IMR-90 (cell line): ENCODE measurements at regions not wholly inside any gene's neighbourhood (a gene's known extent, or its start where the extent isn't known, plus 50 kb on each side); places are given as distances from the start of the nearest gene placed in this dataset.

Experiments used
- ATAC-seq: fragments of 200-7000 bp; cut with Tn5 transposase; 2 replicates; pipeline ENCODE4 v1.9.1; 2020; ENCODE audit warnings: low read depth, mild to moderate bottlenecking, moderate library complexity
- BruUV-seq: library from RNA; stranded (reverse); fragments of 400-500 nt; replicated peaks from 2 replicates; lab custom pipeline; 2021; lab: Mats Ljungman, UMichigan
- CTCF ChIA-PET: fragments of 300-600 bp; formaldehyde crosslinking; extraction: SDS; loops from one replicate; lab custom pipeline; 2021; ENCODE audit warnings: antibody characterized with exemption; lab: Yijun Ruan, JAX
- POLR2A ChIA-PET: fragments of 300-600 bp; sonication (Branson Sonifier 250); formaldehyde crosslinking; loops from one replicate; lab custom pipeline; 2022; ENCODE audit warnings: antibody characterized with exemption; ENCODE audit not compliant: unreplicated experiment; lab: Charles Lee
- DNase-seq: peaks from one replicate; pipeline ENCODE4 v3.0.0; 2013
- H2AFZ ChIP-seq: replicated peaks from 2 replicates; pipeline ENCODE3; 2013; ENCODE audit warnings: low read length, mild to moderate bottlenecking; ENCODE audit not compliant: poor library complexity
- H2AK5ac ChIP-seq: 2 replicates; pipeline ENCODE4 v1.6.1; 2013; ENCODE audit warnings: low read depth, low read length, inconsistent platforms
- H2AK9ac ChIP-seq: replicated peaks from 2 replicates; pipeline ENCODE3; 2013; ENCODE audit warnings: mild to moderate bottlenecking, low read depth, low read length, moderate library complexity; ENCODE audit not compliant: poor library complexity
- H2BK120ac ChIP-seq: 2 replicates; pipeline ENCODE4 v1.6.1; 2013; ENCODE audit warnings: low read depth, low read length, inconsistent platforms
- H2BK15ac ChIP-seq: 3 replicates; pipeline ENCODE4 v1.6.1; 2013; ENCODE audit warnings: low read depth, low read length, inconsistent platforms
- H2BK20ac ChIP-seq: 2 replicates; pipeline ENCODE4 v1.6.1; 2013; ENCODE audit warnings: low read depth, mild to moderate bottlenecking, inconsistent platforms, low read length, moderate library complexity
- H2BK5ac ChIP-seq: 2 replicates; pipeline ENCODE4 v1.6.1; 2013; ENCODE audit warnings: mild to moderate bottlenecking, low read depth, low read length, inconsistent platforms; ENCODE audit not compliant: poor library complexity, severe bottlenecking
- H3K14ac ChIP-seq: replicated peaks from 2 replicates; pipeline ENCODE4 v1.6.1; 2013; ENCODE audit warnings: low read depth, low read length, inconsistent platforms
- H3K18ac ChIP-seq: 2 replicates; pipeline ENCODE4 v1.6.1; 2013; ENCODE audit warnings: low read depth, low read length, control low read depth
- H3K23ac ChIP-seq: 2 replicates; pipeline ENCODE4 v1.6.1; 2013; ENCODE audit warnings: low read depth, low read length, inconsistent platforms
- H3K27ac ChIP-seq: 2 replicates; pipeline ENCODE4 v1.5.1; 2013; ENCODE audit warnings: mild to moderate bottlenecking, control low read depth, low read length; ENCODE audit not compliant: insufficient read depth
- H3K27me3 ChIP-seq: 2 replicates; pipeline ENCODE4 v1.6.1; 2013; ENCODE audit warnings: low read length; ENCODE audit not compliant: control insufficient read depth, insufficient read depth
- H3K36me3 ChIP-seq: 2 replicates; pipeline ENCODE4 v1.6.1; 2013; ENCODE audit warnings: low read length, mixed read lengths; ENCODE audit not compliant: control insufficient read depth, insufficient read depth
- H3K4ac ChIP-seq: 2 replicates; pipeline ENCODE4 v1.6.1; 2013; ENCODE audit warnings: low read depth, low read length, inconsistent platforms
- H3K4me1 ChIP-seq: 2 replicates; pipeline ENCODE4 v1.6.1; 2013; ENCODE audit warnings: low read length, mixed read lengths; ENCODE audit not compliant: control insufficient read depth, insufficient read depth
- H3K4me2 ChIP-seq: 2 replicates; pipeline ENCODE4 v1.6.1; 2013; ENCODE audit warnings: low read depth, mild to moderate bottlenecking, control low read depth, low read length, moderate library complexity
- H3K4me3 ChIP-seq: 2 replicates; pipeline ENCODE4 v1.5.1; 2013; ENCODE audit warnings: low read depth, mild to moderate bottlenecking, control low read depth, low read length, moderate library complexity; ENCODE audit not compliant: insufficient read depth
- H3K56ac ChIP-seq: 2 replicates; pipeline ENCODE4 v1.6.1; 2013; ENCODE audit warnings: low read length, inconsistent platforms; ENCODE audit not compliant: insufficient read depth; ENCODE audit errors: extremely low read depth
- H3K79me1 ChIP-seq, 2 experiments: 2 replicates each; pipeline ENCODE4 v1.6.1; 2013; ENCODE audit warnings: low read length in 2 of 2, inconsistent platforms in 1 of 2, low read depth in 1 of 2
- H3K9ac ChIP-seq: 2 replicates; pipeline ENCODE4 v1.6.1; 2013; ENCODE audit warnings: low read depth, low read length, control low read depth
- H3K9me1 ChIP-seq: 2 replicates; pipeline ENCODE4 v1.6.1; 2013; ENCODE audit warnings: low read length, inconsistent platforms; ENCODE audit not compliant: insufficient read depth
- H3K9me3 ChIP-seq: 2 replicates; pipeline ENCODE4 v1.6.1; 2013; ENCODE audit warnings: low read length; ENCODE audit not compliant: control insufficient read depth, insufficient read depth
- H4K20me1 ChIP-seq: 2 replicates; pipeline ENCODE4 v1.6.1; 2013; ENCODE audit warnings: low read length, inconsistent platforms; ENCODE audit not compliant: insufficient read depth
- H4K5ac ChIP-seq: 2 replicates; pipeline ENCODE4 v1.6.1; 2013; ENCODE audit warnings: mild to moderate bottlenecking, low read depth, low read length, control low read depth
- H4K8ac ChIP-seq, 2 experiments: 2 replicates each; pipeline ENCODE4 v1.6.1; 2013; ENCODE audit warnings: low read depth in 2 of 2, low read length in 2 of 2, control low read depth in 1 of 2, inconsistent platforms in 1 of 2
- H4K91ac ChIP-seq: 2 replicates; pipeline ENCODE4 v1.6.1; 2013; ENCODE audit warnings: low read depth, low read length, inconsistent platforms; ENCODE audit not compliant: insufficient read depth
- BHLHE40 ChIP-seq: fragments of 150-350 bp; IDR thresholded peaks from 2 replicates; pipeline ENCODE4 v1.6.1; 2016; ENCODE audit warnings: mild to moderate bottlenecking, low read depth, low read length
- CEBPB ChIP-seq: IDR thresholded peaks from 2 replicates; pipeline ENCODE4 v1.6.1; 2012; ENCODE audit warnings: low read depth, low read length, improper control_type of control experiment
- CHD1 ChIP-seq: IDR thresholded peaks from 2 replicates; pipeline ENCODE4 v1.6.1; 2012; ENCODE audit warnings: low read depth, low read length, improper control_type of control experiment
- FOS ChIP-seq: fragments of 150-350 bp; IDR thresholded peaks from 2 replicates; pipeline ENCODE4 v1.6.1; 2016; ENCODE audit warnings: low read depth, low read length
- MAFK ChIP-seq: IDR thresholded peaks from 2 replicates; pipeline ENCODE4 v1.6.1; 2012; ENCODE audit warnings: low read depth, low read length, improper control_type of control experiment
- MAZ ChIP-seq: IDR thresholded peaks from 2 replicates; pipeline ENCODE4 v1.6.1; 2012; ENCODE audit warnings: low read depth, mild to moderate bottlenecking, low read length, improper control_type of control experiment, moderate library complexity, borderline replicate concordance
- MXI1 ChIP-seq: IDR thresholded peaks from 2 replicates; pipeline ENCODE4 v1.6.1; 2012; ENCODE audit warnings: low read depth, mild to moderate bottlenecking, low read length, moderate library complexity, borderline replicate concordance
- NFE2L2 ChIP-seq: fragments of 150-350 bp; IDR thresholded peaks from 2 replicates; pipeline ENCODE4 v1.6.1; 2016; ENCODE audit warnings: low read depth, mild to moderate bottlenecking, low read length
- POLR2A ChIP-seq: IDR thresholded peaks from 2 replicates; pipeline ENCODE4 v1.6.1; 2012; ENCODE audit warnings: mild to moderate bottlenecking, low read depth, low read length
- RAD21 ChIP-seq: IDR thresholded peaks from 2 replicates; pipeline ENCODE4 v1.6.1; 2012; ENCODE audit warnings: low read length, improper control_type of control experiment
- RFX5 ChIP-seq: IDR thresholded peaks from 2 replicates; pipeline ENCODE4 v1.8.0; 2012; ENCODE audit warnings: low read depth, mild to moderate bottlenecking, low read length, moderate library complexity
- SMC3 ChIP-seq: fragments of 150-350 bp; IDR thresholded peaks from 2 replicates; pipeline ENCODE4 v1.6.1; 2016; ENCODE audit warnings: low read depth, mild to moderate bottlenecking, antibody characterized with exemption, low read length, moderate library complexity
- WGBS, 2 experiments: methylation state at CpG; one replicate each; pipeline versions ENCODE4 v1.1.5 to v1.1.7; 2013; ENCODE audit warnings: missing lambda C conversion rate in 2 of 2; ENCODE audit not compliant: insufficient read length in 1 of 2; ENCODE audit errors: extremely low coverage in 2 of 2; 5-methylcytosine and 5-hydroxymethylcytosine counted together
- dilution Hi-C: fragments of 300-500 bp; cut with HindIII; formaldehyde crosslinking; loops from one replicate; pipeline ENCODE4 v1.14.3; 2018; ENCODE audit warnings: low sequenced_read_pairs; ENCODE audit not compliant: unreplicated experiment
- in situ Hi-C: fragments of 300-500 bp; cut with MboI; formaldehyde crosslinking; loops from 3 replicates; pipeline ENCODE4 v1.14.3; 2019; ENCODE audit warnings: low sequenced_read_pairs, inconsistent platforms, mixed read lengths
- intact Hi-C: fragments of 100-400 bp; cut with micrococcal nuclease; formaldehyde crosslinking; loops from 2 replicates; pipeline ENCODE4 v1.10.0; 2022
- TF ChIP-seq, protein P1 (sequence below): fragments of 150-350 bp; IDR thresholded peaks from 2 replicates; pipeline ENCODE4 v1.6.1; 2016; ENCODE audit warnings: low read depth, mild to moderate bottlenecking, low read length, moderate library complexity, borderline replicate concordance
- TF ChIP-seq, protein P2 (sequence below): fragments of 150-350 bp; IDR thresholded peaks from 2 replicates; pipeline ENCODE4 v1.6.1; 2017; ENCODE audit warnings: mild to moderate bottlenecking, antibody characterized with exemption, low read length, low read depth
- TF ChIP-seq, protein P3 (sequence below): conservative IDR thresholded peaks from 2 replicates; pipeline ENCODE4 v1.5.1; 2012; ENCODE audit warnings: mild to moderate bottlenecking, low read depth, low read length, improper control_type of control experiment

DNA sequence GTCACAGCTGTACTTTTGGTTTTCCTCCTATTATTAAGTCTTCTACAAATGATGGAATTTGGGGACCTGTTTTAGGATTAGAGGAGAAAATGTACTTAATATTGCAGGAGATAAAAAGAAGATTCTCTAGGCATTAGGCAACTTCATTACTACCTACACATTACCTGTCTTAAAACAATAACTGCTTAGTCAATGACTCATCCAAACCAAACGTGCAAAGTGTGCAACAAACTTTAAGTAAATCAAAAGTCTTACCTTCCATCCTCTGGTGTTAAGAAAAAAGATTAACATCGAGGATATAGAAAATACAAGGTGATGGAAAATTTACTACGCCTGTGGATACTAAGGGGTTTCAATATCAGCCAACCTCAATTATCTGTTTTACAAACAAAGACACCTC is 285.3 kb upstream of the KYNU start:
- Histone ChIP-seq H3K23ac (no peak overlapping the region), H3K79me1 (no peaks in the 10 kb centered on the region), H3K36me3 (no peaks in the 10 kb centered on the region), H4K8ac (no peak overlapping the region), H2AK9ac (no peak overlapping the region), H4K91ac (no peak overlapping the region), H3K9me1 (no peaks in the 10 kb centered on the region), H4K20me1 (no peaks in the 10 kb centered on the region), H3K4me3 (no peak overlapping the region), H3K18ac (no peak overlapping the region), H3K27ac (no peak overlapping the region), H3K56ac (no peak overlapping the region), H3K4me2 (no peak overlapping the region), H2BK15ac (no peak overlapping the region), H2AFZ (no peak overlapping the region), H3K4me1 (no peaks in the 10 kb centered on the region), H3K9ac (no peak overlapping the region), H2BK5ac (no peak overlapping the region), H3K14ac (no peak overlapping the region), H4K5ac (no peak overlapping the region), H2BK120ac (no peak overlapping the region), H3K9me3 (no peaks in the 10 kb centered on the region), H2BK20ac (no peak overlapping the region), H3K27me3 (no peaks in the 10 kb centered on the region), H3K4ac (no peak overlapping the region), H2AK5ac (no peak overlapping the region)
- no TSS peak for BruUV-seq
- in situ Hi-C loops (no loop called here), dilution Hi-C loops (no loop called here), intact Hi-C loops (no loop called here)
- DNase-seq (no peak), ATAC-seq (no peak)
- ChIA-PET POLR2A (no interaction called here), CTCF (no interaction called here)
- no CpG with 5 or more reads among the region's 3 CpGs for WGBS, 2 experiments
- TF ChIP-seq MAZ: no peak
- no peak for TF ChIP-seq MAFK
- no peak for TF ChIP-seq RFX5
- no peak for TF ChIP-seq POLR2A
- no peak for TF ChIP-seq BHLHE40
- no peak for TF ChIP-seq RAD21
- no peak for TF ChIP-seq NFE2L2
- no peak for TF ChIP-seq FOS
- TF ChIP-seq, protein P1, sequence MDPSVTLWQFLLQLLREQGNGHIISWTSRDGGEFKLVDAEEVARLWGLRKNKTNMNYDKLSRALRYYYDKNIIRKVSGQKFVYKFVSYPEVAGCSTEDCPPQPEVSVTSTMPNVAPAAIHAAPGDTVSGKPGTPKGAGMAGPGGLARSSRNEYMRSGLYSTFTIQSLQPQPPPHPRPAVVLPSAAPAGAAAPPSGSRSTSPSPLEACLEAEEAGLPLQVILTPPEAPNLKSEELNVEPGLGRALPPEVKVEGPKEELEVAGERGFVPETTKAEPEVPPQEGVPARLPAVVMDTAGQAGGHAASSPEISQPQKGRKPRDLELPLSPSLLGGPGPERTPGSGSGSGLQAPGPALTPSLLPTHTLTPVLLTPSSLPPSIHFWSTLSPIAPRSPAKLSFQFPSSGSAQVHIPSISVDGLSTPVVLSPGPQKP: no peak
- TF ChIP-seq, protein P2, sequence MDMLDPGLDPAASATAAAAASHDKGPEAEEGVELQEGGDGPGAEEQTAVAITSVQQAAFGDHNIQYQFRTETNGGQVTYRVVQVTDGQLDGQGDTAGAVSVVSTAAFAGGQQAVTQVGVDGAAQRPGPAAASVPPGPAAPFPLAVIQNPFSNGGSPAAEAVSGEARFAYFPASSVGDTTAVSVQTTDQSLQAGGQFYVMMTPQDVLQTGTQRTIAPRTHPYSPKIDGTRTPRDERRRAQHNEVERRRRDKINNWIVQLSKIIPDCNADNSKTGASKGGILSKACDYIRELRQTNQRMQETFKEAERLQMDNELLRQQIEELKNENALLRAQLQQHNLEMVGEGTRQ: no peak
- TF ChIP-seq, protein P3, sequence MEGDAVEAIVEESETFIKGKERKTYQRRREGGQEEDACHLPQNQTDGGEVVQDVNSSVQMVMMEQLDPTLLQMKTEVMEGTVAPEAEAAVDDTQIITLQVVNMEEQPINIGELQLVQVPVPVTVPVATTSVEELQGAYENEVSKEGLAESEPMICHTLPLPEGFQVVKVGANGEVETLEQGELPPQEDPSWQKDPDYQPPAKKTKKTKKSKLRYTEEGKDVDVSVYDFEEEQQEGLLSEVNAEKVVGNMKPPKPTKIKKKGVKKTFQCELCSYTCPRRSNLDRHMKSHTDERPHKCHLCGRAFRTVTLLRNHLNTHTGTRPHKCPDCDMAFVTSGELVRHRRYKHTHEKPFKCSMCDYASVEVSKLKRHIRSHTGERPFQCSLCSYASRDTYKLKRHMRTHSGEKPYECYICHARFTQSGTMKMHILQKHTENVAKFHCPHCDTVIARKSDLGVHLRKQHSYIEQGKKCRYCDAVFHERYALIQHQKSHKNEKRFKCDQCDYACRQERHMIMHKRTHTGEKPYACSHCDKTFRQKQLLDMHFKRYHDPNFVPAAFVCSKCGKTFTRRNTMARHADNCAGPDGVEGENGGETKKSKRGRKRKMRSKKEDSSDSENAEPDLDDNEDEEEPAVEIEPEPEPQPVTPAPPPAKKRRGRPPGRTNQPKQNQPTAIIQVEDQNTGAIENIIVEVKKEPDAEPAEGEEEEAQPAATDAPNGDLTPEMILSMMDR: no peak
- no peak for TF ChIP-seq CEBPB
- TF ChIP-seq CHD1: no peak
- TF ChIP-seq SMC3: no peak
- no peak for TF ChIP-seq MXI1
